GM21390 (cell line): ENCODE measurements at regions not wholly inside any gene's neighbourhood (a gene's known extent, or its start where the extent isn't known, plus 50 kb on each side); places are given as distances from the start of the nearest gene placed in this dataset.

Source experiments
- ATAC-seq: cut with Tn5 transposase; IDR thresholded peaks from one replicate; pipeline ENCODE4 v1.9.1; 2021; ENCODE audit not compliant: unreplicated experiment

GRCh38 chr9:105828171-105828570 lies 133.8 kb downstream of the TMEM38B start:
- no peak for ATAC-seq

- ATAC-seq = no peak
Observed at GRCh38 chr9:105828596-105829213, 134.4 kb downstream of the TMEM38B start.

- ATAC-seq = no peak
Observed at GRCh38 chr9:105830461-105830860, 136.1 kb downstream of the TMEM38B start.

- ATAC-seq = no peak
Observed at GRCh38 chr9:105832096-105832710, 137.9 kb downstream of the TMEM38B start.

- ATAC-seq = no peak
Observed at GRCh38 chr9:105833271-105833975, 139.1 kb downstream of the TMEM38B start.

- no peak for ATAC-seq
Observed at GRCh38 chr9:105834404-105834803, 140.1 kb downstream of the TMEM38B start.

- no peak for ATAC-seq
Observed at GRCh38 chr9:105835721-105836120, 141.4 kb downstream of the TMEM38B start.

GRCh38 chr9:105836936-105837660 lies 142.8 kb downstream of the TMEM38B start:
- ATAC-seq = no peak

GRCh38 chr9:105841562-105841961 lies 147.2 kb downstream of the TMEM38B start:
- no peak for ATAC-seq

GRCh38 chr9:105842023-105842644 lies 147.8 kb downstream of the TMEM38B start:
- no peak for ATAC-seq

GRCh38 chr9:105846825-105847224 lies 152.5 kb downstream of the TMEM38B start:
- no peak for ATAC-seq

- ATAC-seq = no peak
Observed at GRCh38 chr9:105850852-105851500, 156.6 kb downstream of the TMEM38B start.

GRCh38 chr9:105854026-105854782 lies 159.9 kb downstream of the TMEM38B start:
- ATAC-seq = no peak

GRCh38 chr9:105854783-105855724 lies 160.7 kb downstream of the TMEM38B start:
- no peak for ATAC-seq

GRCh38 chr9:105855987-105856386 lies 161.6 kb downstream of the TMEM38B start:
- no peak for ATAC-seq

- no peak for ATAC-seq
Observed at GRCh38 chr9:105858006-105858690, 163.8 kb downstream of the TMEM38B start.

GRCh38 chr9:105858877-105859276 lies 164.5 kb downstream of the TMEM38B start:
- ATAC-seq = no peak

- no peak for ATAC-seq
Observed at GRCh38 chr9:105859428-105860091, 165.2 kb downstream of the TMEM38B start.
